HG02970 (cell line): ENCODE measurements at regions not wholly inside any gene's neighbourhood (a gene's known extent, or its start where the extent isn't known, plus 50 kb on each side); places are given as distances from the start of the nearest gene placed in this dataset.

Experiments used
- ATAC-seq: cut with Tn5 transposase; IDR thresholded peaks from one replicate; pipeline ENCODE4 v1.9.1; 2021; ENCODE audit warnings: mild to moderate bottlenecking, moderate library complexity, moderate number of reproducible peaks; ENCODE audit not compliant: unreplicated experiment, low FRiP score

DNA sequence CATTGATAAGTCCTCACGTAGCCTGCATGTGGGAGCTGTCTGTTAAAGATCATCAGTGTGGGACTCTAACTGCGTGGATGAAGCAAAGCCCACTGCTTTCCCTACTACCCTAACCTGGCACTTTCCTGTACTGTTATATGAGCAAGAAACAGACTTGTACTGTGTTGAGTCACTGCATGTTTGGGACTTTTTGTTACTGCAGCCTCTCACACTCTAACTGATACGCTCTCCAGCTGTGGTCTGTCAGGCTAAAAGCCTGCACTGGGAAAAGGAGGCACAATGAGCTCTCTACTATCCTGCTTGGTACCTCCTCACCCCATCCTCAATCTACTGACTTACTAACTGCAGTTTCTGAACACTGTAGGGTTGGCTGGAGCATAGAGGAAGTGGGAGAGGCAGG lies 93.7 kb upstream of the PLET1 start:
- ATAC-seq, result no peak

GRCh38 chr11:112355726-112356125 lies 95.1 kb upstream of the PLET1 start:
- ATAC-seq, result no peak

- ATAC-seq, result no peak
Measured at GRCh38 chr11:112357488-112357887, 96.8 kb upstream of the PLET1 start.

DNA sequence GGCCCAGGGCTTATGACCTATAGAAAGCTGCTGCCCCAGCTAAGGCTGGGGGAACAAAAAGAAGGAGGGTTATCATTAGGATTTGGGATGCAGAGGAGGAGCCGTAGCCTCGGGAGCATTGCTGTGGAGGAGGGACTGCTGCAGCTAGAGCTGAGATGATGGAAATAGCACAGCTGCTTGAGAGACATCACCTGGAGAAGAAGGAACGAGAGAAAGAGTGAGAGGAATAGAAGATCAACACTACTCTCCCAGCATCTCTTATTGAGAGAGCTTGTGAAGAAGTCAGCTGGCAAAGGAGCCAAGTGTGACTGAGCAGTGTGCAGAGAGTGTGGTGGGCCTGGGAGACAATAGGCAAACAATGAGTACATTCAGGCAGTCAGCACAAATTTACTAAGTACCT lies 100.7 kb upstream of the PLET1 start:
- ATAC-seq, result no peak

DNA sequence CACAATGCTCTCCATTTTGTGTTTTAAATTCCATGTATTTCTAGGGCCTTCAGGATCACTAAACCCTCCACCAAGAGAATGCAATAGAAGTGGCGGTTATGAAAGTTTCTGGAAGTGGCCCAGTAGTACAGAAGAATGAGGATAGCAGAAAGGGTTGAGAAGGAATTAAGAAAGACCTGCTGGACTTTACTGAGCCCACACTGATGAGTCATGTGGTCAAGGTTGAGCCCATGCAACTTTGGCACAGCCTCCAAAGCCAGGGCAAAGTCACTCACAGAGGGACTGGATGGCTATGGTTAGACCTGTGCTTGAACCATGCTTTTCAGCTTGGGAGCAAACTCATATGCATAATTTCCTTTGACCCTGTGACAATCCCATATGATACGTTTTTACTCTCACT lies 102.9 kb upstream of the PLET1 start:
- no peak for ATAC-seq

GRCh38 chr11:112364962-112365481 lies 104.4 kb upstream of the PLET1 start:
- ATAC-seq, result no peak

GRCh38 chr11:112366012-112366411 lies 105.4 kb upstream of the PLET1 start:
- ATAC-seq, result no peak

DNA sequence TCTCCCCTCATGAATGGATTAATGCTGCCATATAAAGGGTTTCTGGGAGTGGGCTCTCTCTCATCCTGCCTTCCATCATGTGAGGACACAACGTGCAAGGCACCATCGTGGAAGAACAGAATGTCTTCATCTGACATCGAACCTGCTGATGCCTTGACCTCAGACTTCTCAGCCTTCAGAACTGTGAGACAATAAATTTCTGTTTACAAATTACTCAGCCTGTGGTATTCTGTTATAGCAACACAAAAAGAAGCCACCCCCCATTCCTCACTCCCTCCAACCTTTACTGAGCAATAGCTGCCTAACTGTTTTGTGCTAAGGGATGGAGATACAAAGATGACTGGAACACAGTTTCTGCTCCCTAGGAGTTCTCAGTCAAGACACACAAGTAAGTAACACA lies 106.1 kb upstream of the PLET1 start:
- no peak for ATAC-seq

- no peak for ATAC-seq
Measured at GRCh38 chr11:112367461-112367860, 106.8 kb upstream of the PLET1 start.

DNA sequence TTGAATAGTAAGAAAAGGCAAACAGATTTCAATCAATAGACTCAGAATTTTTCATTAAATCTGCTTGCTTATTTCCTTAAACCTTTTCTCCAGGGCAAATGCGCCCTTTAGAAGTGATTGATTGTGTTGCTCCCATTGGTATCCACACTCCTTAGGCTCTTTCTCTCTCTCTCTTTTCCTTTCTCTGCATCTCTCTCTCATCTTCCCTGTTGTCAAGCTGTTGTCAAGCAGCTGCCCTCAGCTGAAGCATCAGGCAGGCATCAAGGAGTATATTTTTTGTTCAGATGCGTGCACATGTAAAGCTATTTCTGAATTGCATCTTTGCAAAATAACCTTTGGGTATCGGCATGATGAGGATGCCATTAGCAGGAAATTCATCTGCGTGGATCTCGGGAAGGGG lies 107.2 kb upstream of the PLET1 start:
- ATAC-seq, result no peak

- no peak for ATAC-seq
Measured at GRCh38 chr11:112368381-112368780, 107.7 kb upstream of the PLET1 start.

- no peak for ATAC-seq
Measured at GRCh38 chr11:112369374-112369773, 108.7 kb upstream of the PLET1 start.

DNA sequence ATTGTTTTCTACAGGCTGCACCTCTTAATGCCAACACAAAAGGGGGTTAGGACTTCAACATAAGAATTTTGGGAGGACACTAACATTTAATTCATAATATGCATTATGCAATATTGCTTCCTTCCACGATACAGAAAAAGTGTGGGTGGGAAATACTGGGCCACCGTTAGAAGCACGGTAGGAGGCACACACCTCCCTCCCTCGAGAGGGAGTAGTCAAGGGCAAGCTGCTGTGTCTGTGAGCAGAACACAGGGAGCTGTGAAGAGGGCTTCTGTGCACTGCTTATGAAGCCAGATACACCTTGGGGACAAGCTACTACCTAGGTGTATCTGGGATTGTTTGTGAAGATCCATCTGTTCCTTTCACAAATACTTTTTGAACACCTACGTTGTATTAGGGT lies 109.3 kb upstream of the PLET1 start:
- no peak for ATAC-seq

- no peak for ATAC-seq
Measured at GRCh38 chr11:112374486-112375140, 114.0 kb upstream of the PLET1 start.

- ATAC-seq, result no peak
Measured at GRCh38 chr11:112377946-112378345, 117.3 kb upstream of the PLET1 start.

DNA sequence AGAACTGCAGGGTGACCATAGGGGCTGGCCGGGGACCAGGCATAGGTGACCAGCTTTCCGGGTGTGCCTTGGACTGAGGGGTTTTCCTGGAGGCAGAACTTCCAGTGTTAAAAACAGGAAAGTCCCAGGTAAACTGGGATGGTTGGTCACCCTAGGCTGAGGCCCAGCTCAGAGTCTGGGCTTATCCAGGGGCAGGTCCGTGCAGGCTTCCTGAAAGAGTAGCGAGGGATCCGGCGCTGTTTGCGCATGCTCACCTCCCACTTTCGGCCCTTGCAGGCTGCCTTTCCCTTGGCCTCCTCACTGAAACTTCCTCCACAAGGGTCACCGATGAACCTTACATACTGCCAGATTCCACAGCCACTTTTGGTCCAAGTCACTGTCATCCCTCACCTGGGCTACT lies 119.8 kb upstream of the PLET1 start:
- no peak for ATAC-seq

GRCh38 chr11:112381578-112381977 lies 120.9 kb upstream of the PLET1 start:
- no peak for ATAC-seq

GRCh38 chr11:112382561-112382960 lies 121.9 kb upstream of the PLET1 start:
- ATAC-seq, result no peak

GRCh38 chr11:112388496-112388895 lies 127.8 kb upstream of the PLET1 start:
- ATAC-seq, result no peak

GRCh38 chr11:112391086-112391485 lies 130.4 kb upstream of the PLET1 start:
- ATAC-seq, result no peak

DNA sequence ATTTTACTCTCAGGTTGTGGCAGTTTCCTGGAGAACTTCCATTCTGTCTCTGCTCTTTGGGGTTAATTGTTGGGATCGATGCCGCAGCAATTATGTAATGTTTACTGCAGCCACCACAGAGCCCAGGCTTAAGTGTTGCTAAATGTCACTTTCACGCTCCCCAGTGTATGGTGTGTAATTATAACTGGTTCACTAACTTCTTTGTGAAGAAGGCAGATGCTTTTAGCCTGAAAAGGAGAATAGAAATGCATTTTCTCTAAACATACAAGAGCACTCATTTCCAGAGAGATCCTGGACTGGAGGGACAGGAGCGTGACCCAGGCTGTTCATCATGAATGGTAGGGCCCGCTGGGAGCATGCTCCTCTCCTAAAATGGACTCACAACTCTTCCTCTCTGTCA lies 132.2 kb upstream of the PLET1 start:
- no peak for ATAC-seq

GRCh38 chr11:112394304-112394703 lies 133.6 kb upstream of the PLET1 start:
- ATAC-seq, result no peak

- no peak for ATAC-seq
Measured at GRCh38 chr11:112396076-112396475, 135.4 kb upstream of the PLET1 start.
